DMS53 treated with DMSO at 0.1 percent for 48 hours (cell line): ENCODE measurements at regions not wholly inside any gene's neighbourhood (a gene's known extent, or its start where the extent isn't known, plus 50 kb on each side); places are given as distances from the start of the nearest gene placed in this dataset.

Experiments used
- DNase-seq: peaks from one replicate; lab custom pipeline; 2025; ENCODE audit not compliant: unreplicated experiment; lab: John Stamatoyannopoulos, UW

DNA sequence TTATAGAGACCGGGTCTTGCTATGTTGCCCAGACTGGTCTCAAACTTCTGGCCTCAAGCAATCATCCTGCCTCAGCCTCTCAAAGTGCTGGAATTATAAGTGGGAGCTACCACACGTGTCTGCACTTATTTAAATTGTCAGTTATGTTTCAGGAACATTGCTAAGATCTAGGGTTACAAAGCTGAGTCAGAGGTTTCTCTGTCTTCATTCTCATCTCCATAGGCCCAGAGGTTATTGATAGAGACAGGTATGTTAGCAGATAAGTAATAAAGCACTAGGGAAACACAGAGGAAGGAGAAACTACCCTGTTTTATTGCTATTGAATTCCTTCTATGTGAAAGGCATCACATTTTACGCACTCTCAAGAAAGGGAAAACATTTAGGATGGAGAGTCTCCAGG is 214.1 kb downstream of the REEP3 start:
- no peak for DNase-seq

DNA sequence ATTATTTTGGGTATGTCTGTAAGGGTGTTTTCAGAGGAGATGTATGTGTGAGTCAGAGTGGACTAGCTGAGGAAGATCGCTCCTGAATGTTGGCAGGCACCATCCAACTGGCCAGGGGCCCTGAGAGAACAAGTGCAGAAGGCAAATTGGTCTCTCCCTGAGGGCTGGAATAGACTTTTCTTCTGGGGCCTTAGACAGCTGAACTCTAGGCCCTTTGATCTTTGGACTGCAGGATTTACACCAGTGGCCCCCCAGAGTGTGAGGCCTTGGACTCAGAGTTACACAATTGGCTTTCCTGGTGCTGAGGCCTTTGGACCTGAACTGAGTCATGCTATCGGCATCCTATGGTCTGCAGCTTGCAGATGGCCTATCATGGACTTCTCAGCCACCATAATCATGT is 217.2 kb downstream of the REEP3 start:
- no peak for DNase-seq

DNA sequence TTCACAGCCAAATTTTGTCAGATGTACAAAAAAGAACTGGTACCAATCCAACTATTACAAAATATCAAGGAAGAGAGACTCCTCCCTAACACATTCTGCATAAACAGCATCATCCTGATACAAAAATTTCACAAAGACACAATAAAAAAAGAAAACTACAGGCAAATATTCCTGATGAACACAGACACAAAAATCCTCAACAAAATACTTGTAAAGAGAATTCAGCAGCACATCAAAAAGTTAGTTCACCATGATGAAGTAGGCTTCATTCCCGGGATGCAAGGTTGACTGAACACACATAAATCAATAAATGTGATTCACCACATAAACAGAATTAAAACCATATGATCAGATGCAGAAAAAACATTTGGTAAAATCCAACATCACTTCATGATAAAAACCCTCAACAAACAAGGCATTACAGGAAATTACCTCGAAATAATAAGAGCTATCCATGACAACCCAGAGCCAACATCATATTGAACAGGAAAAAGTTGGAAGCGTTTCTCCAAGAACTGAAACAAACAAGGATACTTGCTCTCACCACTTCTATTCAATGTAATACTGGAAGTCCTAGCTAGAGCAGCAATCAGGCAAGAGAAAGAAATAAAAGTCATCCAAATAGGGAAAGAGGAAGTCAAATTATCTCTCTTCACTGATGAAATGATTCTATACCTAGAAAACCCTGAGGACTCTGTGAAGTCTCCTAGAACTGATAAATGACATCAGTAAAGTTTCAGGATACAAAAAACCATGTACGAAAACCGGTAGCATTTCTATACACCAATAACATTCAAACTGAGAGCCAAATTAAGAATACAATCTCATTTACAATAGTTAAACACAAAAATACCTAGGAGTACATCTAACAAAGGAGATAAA is 223.1 kb downstream of the REEP3 start:
- DNase-seq: no peak

DNA sequence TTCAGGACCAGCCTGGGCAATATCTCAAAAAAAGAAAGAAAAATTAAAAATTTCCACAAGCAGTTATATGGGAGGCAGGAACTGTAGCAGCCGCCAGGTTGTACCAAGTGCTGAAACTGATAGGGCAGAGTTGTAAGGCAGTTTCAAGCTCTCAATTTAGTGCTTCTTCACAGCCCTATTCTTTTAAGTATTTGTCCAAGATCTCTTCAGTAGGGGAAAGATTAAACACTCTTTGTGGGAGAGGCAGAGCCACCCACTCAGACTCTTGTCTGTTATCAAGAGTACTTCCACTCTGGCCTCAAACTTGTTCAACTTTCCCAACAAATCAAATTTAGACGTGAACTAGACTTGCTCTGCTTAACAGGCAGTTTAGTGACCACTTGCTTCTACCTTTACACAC is 228.7 kb downstream of the REEP3 start:
- DNase-seq: no peak

DNA sequence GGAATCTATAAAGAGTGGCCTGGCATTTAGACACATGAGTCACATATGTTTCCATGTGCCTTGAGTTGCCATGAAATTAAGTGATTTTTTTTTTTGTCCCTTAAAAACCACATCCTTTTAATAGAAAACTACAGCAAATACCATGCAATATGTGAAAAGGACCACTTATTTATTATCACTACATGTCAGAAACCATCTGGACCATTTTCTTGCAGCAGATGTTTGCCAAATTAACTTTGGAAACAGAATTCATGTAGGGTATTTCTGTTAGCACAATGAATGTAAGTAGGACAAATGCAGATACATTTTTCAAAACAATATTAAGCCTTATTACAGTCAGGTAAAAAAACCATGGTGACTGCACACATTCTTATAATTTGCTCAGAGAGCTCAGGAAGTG is 230.6 kb downstream of the REEP3 start:
- no peak for DNase-seq

DNA sequence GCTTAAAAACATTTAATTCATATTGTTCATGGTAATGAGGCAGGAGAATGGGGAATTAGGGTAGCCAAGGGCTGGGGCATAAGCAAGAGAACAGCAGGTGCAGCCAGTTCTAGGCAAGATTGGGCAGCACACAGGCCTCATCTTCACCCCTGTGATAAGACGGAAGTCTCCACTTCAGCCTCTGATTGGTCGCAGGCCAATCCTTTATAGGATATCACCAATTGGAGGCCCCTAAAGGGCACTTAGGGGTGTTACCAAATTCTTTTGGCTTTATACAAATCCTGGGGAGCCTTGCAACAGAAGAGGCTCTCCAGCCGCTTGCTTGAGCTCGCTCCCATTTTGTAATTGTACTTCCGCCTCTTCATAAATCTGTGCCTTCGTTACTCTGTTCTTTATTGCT is 231.1 kb downstream of the REEP3 start:
- DNase-seq: no peak

DNA sequence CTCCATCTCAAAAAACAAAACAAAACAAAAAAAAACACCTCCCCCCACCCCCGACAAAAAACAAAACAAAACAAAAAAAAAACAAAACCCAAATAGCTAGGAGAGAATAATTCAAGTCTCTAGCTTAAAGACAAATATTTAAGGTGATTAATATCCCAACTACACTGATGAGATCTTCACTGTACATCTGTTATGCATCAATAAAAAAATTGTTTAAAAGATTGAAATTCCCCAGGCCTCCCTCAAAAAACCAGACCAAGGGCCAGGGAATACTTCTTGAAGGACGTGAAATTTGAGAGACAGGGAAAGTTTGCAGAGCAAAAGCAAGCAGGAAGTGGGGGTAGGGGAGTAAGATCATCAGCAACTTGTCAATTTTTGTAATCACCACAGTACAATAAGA is 232.6 kb downstream of the REEP3 start:
- no peak for DNase-seq

DNA sequence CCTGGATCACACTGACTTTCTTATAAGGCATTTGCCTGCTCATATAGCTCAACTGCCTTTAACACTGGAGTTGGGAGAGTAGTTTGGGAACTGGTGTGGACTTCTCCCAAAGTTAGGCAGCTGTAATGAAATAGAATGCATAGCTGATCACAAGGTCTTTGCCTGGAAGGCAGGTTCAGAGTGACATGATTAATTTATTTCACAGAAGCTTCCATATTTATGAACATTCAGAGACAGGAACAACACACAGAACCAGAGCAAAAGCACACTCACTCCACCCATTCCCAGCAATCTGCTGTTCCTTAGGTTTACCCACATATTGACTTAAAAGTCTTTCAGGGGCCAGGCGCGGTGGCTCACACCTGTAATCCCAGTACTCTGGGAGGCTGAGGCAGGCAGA is 234.2 kb downstream of the REEP3 start:
- no peak for DNase-seq

DNA sequence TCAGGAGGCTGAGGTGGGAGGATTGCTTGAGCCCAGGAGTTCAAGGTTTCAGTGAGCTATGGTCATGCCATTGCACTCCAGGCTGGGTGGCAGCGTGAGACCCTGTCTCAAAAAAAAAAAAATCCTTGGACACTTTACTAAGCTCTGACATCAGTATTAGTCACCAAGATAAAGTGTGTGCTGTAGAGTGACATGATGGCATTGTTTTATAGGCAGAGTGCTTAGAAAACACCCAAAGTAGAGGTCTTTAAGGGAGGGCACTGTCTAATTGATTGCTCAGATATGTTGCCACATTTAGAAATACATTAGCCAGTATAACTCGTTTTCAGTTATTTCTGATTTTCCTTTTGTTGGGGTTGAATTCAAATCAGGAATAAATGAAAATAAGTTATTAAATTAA is 235.9 kb downstream of the REEP3 start:
- DNase-seq: no peak

DNA sequence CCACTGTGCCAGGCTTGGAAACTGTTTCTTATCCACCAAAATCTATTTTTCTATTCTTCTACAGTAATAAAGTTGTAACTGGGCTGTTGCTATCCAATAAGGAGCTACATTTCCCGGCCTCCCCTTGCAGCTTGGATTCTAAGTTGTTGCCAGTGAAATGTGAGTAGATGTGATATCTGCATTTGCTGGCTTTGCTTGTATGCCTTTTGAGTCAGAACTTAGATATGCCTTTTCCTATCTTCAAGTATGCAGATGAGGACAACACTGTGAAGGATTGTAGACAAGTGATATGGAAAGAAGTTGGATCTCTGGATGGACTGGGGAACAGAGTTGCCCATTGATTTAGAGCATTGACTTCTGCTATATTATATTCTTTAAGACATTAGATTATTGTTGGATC is 236.9 kb downstream of the REEP3 start:
- no peak for DNase-seq

DNA sequence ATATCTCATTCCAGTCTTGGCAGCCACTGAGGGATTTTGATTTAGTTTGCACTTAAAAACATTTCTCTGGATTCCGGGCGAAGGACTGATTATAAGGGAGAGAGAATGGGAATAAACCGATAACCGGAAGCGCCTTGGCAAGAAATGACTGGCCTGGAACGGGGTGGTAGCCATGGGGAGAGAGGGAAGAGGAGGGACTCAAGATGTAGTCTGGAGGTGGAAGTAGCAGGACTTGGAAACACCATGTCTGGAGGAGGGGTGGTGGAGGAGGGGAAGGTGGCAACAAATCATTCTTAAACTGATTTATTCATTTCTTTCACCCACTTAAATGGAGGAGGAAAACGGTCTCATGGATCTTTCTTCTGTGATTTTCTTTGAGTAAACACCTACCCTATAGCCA is 238.1 kb downstream of the REEP3 start:
- no peak for DNase-seq

DNA sequence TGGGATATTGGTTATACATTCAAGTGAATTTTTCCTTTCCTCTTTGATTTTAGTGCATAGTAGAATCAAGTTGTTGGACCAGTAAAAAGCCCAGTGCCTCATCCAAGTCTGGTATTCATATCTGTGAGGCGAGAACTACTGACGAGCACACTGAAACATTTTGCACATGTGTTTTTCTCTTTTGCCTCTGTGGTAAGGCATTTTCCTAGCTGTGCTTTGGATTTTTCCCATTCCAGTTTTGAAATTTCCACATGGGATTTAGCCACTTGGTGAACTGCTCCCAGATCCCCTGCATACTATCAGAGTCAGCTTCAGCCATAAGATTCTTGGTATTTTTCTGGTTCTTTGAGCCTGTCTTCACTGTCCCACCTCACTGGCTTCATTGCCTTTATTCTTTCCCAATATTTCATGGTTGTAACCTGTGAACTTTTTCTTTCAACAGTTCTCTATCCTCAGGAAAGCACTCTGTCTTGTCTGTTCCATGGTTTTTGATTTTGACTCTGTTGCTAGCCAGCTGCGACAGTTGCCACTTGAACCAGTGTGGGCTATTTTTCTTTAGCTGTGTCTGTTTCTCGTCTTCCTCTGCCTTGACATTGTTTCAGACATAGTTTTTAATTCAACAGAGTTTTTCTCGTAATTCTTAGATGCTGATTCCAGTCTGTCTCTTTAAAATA is 239.0 kb downstream of the REEP3 start:
- no peak for DNase-seq

DNA sequence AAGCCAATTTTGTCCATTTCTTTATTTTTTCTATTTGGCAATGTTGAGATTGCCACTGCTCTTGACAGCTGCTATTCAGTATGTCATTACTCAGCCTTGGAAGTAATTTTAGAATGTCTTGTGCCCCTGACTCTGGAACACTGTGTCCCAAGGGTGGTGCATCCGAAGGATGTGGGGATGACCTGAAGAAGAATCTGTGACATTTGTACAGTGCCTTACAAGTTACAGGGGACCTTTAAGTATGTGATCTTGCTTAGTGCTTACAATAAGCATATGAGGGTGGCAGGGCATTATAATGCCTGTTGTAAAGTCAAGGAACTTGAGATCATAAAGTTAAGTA is 239.5 kb downstream of the REEP3 start:
- DNase-seq: no peak

DNA sequence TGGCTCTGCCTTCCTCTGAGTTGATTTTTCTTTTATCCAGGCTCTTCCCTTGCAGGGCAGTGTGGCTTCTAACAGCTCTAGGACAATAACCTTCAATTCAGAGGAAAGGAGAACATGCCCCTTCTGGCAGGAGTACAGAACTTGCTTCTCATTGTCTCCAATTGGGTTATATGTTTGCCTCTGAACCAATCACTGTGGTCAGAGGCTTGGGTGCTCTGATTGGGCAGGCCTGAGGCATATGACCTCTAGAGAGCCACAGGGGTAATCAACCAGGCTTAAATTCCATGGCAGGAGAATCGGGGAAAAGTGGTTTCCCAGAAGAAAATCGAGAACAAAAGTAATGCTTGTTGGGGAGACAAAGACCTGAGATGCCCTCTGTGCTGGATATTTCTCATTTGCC is 240.0 kb downstream of the REEP3 start:
- DNase-seq: no peak

DNA sequence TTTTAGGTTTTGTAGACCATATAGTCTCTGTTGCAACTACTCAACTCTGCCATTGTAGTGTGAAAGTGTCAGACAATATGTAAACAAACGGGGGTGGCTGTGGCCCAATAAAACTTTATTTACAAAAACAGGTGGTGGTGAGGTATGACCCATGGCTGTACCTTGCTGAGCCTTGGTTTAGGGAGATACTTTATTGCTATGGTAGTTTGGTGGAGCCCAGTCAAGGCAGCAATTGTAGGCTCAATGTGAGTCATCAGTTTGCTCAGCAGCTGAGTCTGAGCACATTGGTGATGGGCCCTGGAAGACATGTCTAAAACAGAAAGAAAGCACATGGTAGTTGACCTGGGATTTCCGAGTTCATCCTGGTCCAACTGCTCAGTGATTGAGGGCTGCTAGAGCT is 242.5 kb downstream of the REEP3 start:
- DNase-seq: peak; percentile 32

DNA sequence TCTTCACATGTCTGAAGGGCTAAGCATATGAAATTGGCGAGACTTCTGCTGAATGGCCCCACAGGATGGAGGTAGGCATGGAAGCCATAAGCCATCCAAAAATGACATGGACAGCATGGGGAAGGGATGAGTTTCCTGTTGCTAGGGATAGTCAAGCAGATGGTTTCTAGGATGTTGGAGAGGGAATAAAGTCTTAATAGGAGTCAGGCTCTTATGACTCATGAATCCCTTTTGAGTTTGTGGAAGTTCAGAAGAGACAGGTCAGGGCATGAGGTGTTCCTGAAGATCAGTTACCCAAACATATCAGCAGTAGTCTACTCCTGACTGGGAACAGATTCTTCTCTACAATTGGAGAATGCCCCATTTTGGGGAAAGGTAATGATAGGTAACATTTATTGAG is 243.9 kb downstream of the REEP3 start:
- DNase-seq: no peak

DNA sequence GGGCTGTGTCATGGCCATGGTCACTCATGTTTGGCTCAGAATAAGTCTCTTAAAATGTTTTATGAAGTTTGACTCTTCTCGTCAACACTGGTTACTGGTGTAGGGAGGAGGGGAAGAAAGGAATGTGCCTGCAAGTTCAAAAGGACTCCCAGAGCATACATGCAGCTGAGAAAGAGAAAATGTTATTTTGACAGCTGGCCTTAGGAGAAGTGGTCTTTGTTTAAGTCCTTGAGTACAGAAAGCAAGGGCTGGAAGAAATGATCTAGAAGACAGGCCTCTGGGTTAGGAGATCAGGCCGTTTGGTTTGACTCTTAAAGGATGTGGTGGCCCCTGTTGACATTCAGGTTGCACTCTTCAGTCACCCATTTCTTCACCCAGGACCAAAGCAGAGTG is 245.5 kb downstream of the REEP3 start:
- no peak for DNase-seq

DNA sequence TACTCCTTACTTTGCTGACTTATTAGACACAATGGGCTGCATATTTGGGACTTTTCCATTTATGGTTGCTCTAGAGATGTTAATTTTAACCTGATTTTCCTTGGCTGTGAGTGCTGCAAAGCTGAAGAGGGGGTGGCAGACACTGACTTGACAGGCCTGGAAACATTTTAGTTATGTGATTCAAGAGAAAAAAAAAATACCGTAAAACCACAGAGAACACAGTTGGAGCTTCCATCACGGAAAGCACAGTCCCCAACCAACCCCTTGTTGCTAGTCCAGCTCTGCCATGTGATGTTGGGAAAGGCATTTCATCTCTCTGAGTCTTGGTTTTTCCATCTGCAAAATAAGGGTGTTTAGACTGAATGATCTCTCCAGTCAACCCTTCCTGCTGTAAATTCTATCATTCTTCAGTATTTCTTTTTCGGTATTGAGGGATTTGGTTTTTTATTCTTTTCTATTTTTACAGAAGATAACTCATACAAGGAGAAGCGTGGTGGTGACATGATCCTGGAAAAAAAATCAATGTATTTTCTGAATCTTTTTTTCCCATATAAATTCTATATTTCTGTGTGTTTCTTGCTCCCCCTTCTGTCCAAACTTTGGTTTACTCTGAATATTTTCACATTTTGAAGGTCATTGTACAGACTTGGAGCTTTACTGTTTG is 246.1 kb downstream of the REEP3 start:
- DNase-seq: no peak

DNA sequence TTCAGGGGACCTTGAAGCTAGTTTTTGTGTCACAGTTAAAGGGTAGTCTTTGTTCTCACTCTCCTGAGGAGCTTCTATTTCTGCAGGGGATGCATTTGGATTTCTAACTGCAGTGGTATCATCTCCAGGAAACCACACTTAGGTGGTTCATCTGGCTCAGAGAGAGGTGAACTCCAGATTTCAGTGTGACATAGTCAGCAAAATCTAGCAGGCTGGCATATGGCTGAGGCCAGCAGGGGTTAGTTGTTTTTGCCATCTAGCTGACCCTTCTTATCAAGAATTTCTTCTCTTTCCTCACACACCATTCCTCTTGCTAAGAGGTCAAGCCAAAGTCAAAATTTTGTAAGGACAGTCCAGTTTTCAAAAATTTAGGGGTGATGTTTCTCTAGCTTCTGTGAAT is 248.2 kb downstream of the REEP3 start:
- DNase-seq: no peak

DNA sequence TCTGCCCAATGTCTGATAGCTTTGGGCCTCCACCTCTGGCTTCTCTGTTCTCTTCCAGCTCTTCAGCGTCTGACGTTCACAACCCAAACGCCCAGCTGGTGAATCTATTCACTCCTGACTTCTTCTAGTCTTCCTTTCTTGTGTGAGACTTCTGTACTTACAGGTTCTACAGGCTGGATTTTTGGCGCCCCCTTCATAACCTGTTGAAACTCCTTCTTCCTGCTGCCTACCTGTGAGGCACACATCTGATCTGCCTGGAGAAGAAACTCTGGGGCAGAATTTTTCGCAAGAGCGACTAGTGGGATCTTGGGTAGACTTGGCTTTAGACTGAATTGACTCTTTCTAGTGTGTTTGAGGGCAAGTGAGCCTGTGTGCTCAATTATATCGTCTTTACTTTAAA is 249.3 kb downstream of the REEP3 start:
- no peak for DNase-seq

DNA sequence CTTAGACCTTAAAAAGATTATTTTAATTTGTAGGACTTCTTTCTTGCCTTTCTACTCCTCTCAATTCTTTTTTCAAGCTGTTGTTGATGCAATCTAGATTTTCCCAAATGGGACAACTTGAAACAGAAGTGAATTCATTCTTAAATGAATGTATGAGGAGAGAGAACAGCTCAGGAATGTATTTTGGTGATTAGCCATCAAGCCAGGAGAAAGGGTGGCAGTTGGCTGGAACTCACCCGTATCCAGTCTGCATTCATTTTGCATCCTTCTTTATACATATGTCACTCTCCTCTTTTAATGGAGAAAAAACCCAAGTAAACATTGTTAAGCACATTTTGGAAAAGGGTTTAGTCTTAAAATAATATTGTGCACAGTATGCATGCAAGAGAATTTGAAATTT is 251.3 kb downstream of the REEP3 start:
- DNase-seq: no peak

DNA sequence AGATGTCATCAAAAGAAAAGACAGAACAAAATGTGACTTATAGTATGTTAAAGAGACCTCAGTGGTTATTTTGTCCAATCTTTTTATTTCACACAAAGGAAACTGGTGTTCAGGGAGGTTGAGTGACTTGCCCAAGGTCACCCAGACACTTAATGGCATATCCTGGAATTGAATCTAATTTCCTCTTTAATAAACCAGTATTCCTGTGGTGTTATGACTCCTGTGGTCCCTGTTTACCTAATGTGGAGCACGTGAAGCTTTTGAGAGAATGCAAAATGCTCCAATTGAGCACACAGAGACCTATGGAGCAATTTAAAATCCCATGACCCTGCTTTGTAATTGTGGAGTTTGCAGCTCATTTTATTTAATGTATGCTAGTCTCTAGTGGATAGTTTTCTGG is 251.9 kb downstream of the REEP3 start:
- DNase-seq: no peak
